ENCODE measurements at regions not wholly inside any gene's neighbourhood (a gene's known extent, or its start where the extent isn't known, plus 50 kb on each side); places are given as distances from the start of the nearest gene placed in this dataset.

- ChIA-PET CTCF (interaction anchor here (0.7 to 0.8 kb wide), 2 partner anchors 11 to 40 kb away, joined by 3 read pairs; no protein-coding TSS in a partner anchor), POLR2A (ENCODE audit: unreplicated experiment) (no interaction called here)
- Histone ChIP-seq H3K36me3 (ENCODE audit: control insufficient read depth, insufficient read depth, low read length) (no peaks in the 10 kb centered on the region), H4K20me1 (ENCODE audit: insufficient read depth, low read length) (no peaks in the 10 kb centered on the region), H2AFZ (replicated peaks; ENCODE audit: low read length, poor library complexity) (no peak overlapping the region), H3K4me2 (ENCODE audit: low read depth, low read length) (no peak overlapping the region), H2AK5ac (ENCODE audit: low read depth, low read length) (0 out of 2 replicates have a peak overlapping the region, but pooled peaks have one; percentile 11), H2BK5ac (ENCODE audit: low read depth, low read length, poor library complexity, severe bottlenecking) (no peak overlapping the region), H4K8ac (ENCODE audit: low read depth in 2 of 2, low read length in 2 of 2) (peak overlapping the region; percentile 9 to 59; a peak in 2 of 4 replicates), H3K9me1 (ENCODE audit: insufficient read depth, low read length) (peaks cover 23% of the 10 kb centered on the region), H2BK120ac (ENCODE audit: low read depth, low read length) (peak overlapping the region; percentile 49), H3K18ac (ENCODE audit: low read depth, low read length) (no peak overlapping the region), H4K5ac (ENCODE audit: low read depth, low read length) (no peak overlapping the region), H2BK15ac (ENCODE audit: low read depth, low read length) (peak overlapping the region; percentile 61; the same call in 1 of the 3 replicates), H3K27ac (ENCODE audit: insufficient read depth, low read length) (no peak overlapping the region), H3K4me1 (ENCODE audit: control insufficient read depth, insufficient read depth, low read length) (peaks cover 16% of the 10 kb centered on the region), H3K9me3 (ENCODE audit: control insufficient read depth, insufficient read depth, low read length) (no peaks in the 10 kb centered on the region), H2AK9ac (replicated peaks; ENCODE audit: low read depth, low read length, poor library complexity) (no peak overlapping the region), H3K27me3 (ENCODE audit: control insufficient read depth, insufficient read depth, low read length) (no peaks in the 10 kb centered on the region), H3K4ac (ENCODE audit: low read depth, low read length) (no peak overlapping the region; the same call in 1 of the 2 replicates), H3K4me3 (ENCODE audit: insufficient read depth, low read depth, low read length) (no peak overlapping the region), H3K79me1 (ENCODE audit: low read depth in 1 of 2, low read length in 2 of 2) (no peaks in the 10 kb centered on the region), H3K23ac (ENCODE audit: low read depth, low read length) (no peak overlapping the region), H2BK20ac (ENCODE audit: low read depth, low read length) (peak overlapping the region; percentile 22; the same call in 1 of the 2 replicates), H3K9ac (ENCODE audit: low read depth, low read length) (no peak overlapping the region), H3K56ac (ENCODE audit: extremely low read depth, insufficient read depth, low read length) (0 out of 2 replicates have a peak overlapping the region, but pooled peaks have one; percentile 2), H4K91ac (ENCODE audit: insufficient read depth, low read depth, low read length) (peak overlapping the region; percentile 57; the same call in 1 of the 2 replicates), H3K14ac (replicated peaks; ENCODE audit: low read depth, low read length) (no peak overlapping the region)
- in situ Hi-C loops (cut with MboI; ENCODE audit: low sequenced_read_pairs) (loop anchor here (5.0 kb wide), 1 partner anchor 51 kb away; no protein-coding TSS in a partner anchor), dilution Hi-C loops (cut with HindIII; ENCODE audit: low sequenced_read_pairs, unreplicated experiment) (no loop called here), intact Hi-C loops (cut with micrococcal nuclease) (no loop called here)
- no peak for DNase-seq
- TF ChIP-seq CTCF (conservative IDR thresholded peaks at IDR 0.05; ENCODE audit: low read depth, low read length) (no peak), CEBPB (IDR thresholded peaks at IDR 0.05; ENCODE audit: low read depth, low read length) (no peak), CHD1 (IDR thresholded peaks at IDR 0.05; ENCODE audit: low read depth, low read length) (no peak), MXI1 (IDR thresholded peaks at IDR 0.05; ENCODE audit: borderline replicate concordance, low read depth, low read length) (no peak), FOS (IDR thresholded peaks at IDR 0.05; ENCODE audit: low read depth, low read length) (no peak), BHLHE40 (IDR thresholded peaks at IDR 0.05; ENCODE audit: low read depth, low read length) (no peak), NFE2L2 (IDR thresholded peaks at IDR 0.05; ENCODE audit: low read depth, low read length) (no peak)
- no peak for ATAC-seq (ENCODE audit: low read depth)
- WGBS, 2 experiments (ENCODE audit: extremely low coverage in 2 of 2, insufficient read length in 1 of 2), result no CpG with 5 or more reads among the region's 4 CpGs
- BruUV-seq (replicated peaks), result no TSS peak
These were observed 55.9 kb upstream of the BMAL1 start for GRCh38 chr11:13221722-13222121.

All from IMR-90 (cell line).